K562 (cell line): ENCODE measurements at regions not wholly inside any gene's neighbourhood (a gene's known extent, or its start where the extent isn't known, plus 50 kb on each side); places are given as distances from the start of the nearest gene placed in this dataset.

ENCODE experiments used
- ATAC-seq: fragments of 200-7000 bp; cut with Tn5 transposase; 3 replicates; pipeline ENCODE4 v1.9.1; 2020; ENCODE audit warnings: moderate library complexity
- BruUV-seq: library from RNA; stranded (reverse); fragments of 400-500 nt; replicated peaks from 2 replicates; lab custom pipeline; 2021; lab: Mats Ljungman, UMichigan
- CTCF ChIA-PET: fragments of 300-600 bp; formaldehyde crosslinking; extraction: SDS; loops from one replicate; lab custom pipeline; 2021; ENCODE audit warnings: low intra/inter-chr PET ratio; lab: Yijun Ruan, JAX
- POLR2A ChIA-PET: fragments of 300-600, 350-650 bp; sonication (Branson Sonifier 250); formaldehyde crosslinking; extraction: SDS; loops from one replicate; lab custom pipeline; 2021; ENCODE audit warnings: antibody characterized with exemption, inconsistent platforms; lab: Yijun Ruan, JAX
- DNase-seq, 4 experiments: peaks; one replicate each; pipeline versions ENCODE4 v3.0.0 to v3.0.0-alpha.2; 2011 to 2018; ENCODE audit warnings: low spot score in 3 of 4, mixed read lengths in 3 of 4; ENCODE audit errors: extremely low read depth in 1 of 4
- FAIRE-seq: peaks from 2 replicates; lab custom pipeline; 2011; peaks lifted over from hg19 to GRCh38; lab: Jason Lieb, UNC
- H2AFZ ChIP-seq: 2 replicates; pipeline ENCODE4 v1.6.0; 2011; ENCODE audit warnings: low read depth, low read length, control low read depth, inconsistent platforms
- H3K27ac ChIP-seq: fragments of 200-600 bp; 3 replicates; pipeline ENCODE4 v1.8.0; 2011; ENCODE audit warnings: low read depth, mild to moderate bottlenecking, control low read depth, inconsistent platforms, low read length, moderate library complexity, mixed read lengths; ENCODE audit errors: extremely low read depth
- H3K27me3 ChIP-seq, 2 experiments: fragments of 300-600 bp in 1 of 2; 2 replicates in 1 of 2; 3 replicates in 1 of 2; pipeline versions ENCODE4 v1.6.0 to v1.8.0; 2011; ENCODE audit warnings: inconsistent platforms in 2 of 2, low read length in 2 of 2, mild to moderate bottlenecking in 1 of 2, mixed read lengths in 1 of 2, moderate library complexity in 1 of 2; ENCODE audit not compliant: control insufficient read depth in 2 of 2, insufficient read depth in 2 of 2
- H3K36me3 ChIP-seq: fragments of 300-600 bp; 3 replicates; pipeline ENCODE4 v1.8.0; 2011; ENCODE audit warnings: mild to moderate bottlenecking, low read length, inconsistent platforms; ENCODE audit not compliant: control insufficient read depth, insufficient read depth
- H3K4me1 ChIP-seq, 2 experiments: fragments of 200-600 bp in 1 of 2; replicated peaks in 1 of 2; 2 replicates in 1 of 2; 3 replicates in 1 of 2; pipeline versions ENCODE4 v1.5.1 to v1.8.0; 2011; ENCODE audit warnings: inconsistent platforms in 2 of 2, low read length in 2 of 2, mild to moderate bottlenecking in 1 of 2, mixed read lengths in 1 of 2, moderate library complexity in 1 of 2; ENCODE audit not compliant: control insufficient read depth in 2 of 2, insufficient read depth in 2 of 2
- H3K4me2 ChIP-seq: 2 replicates; pipeline ENCODE4 v1.6.1; 2011; ENCODE audit warnings: low read length, control low read depth, inconsistent platforms, mixed read lengths; ENCODE audit not compliant: insufficient read depth
- H3K4me3 ChIP-seq: fragments of 200-600 bp; sonication (generic), shearing (Covaris generic); 2 replicates; pipeline ENCODE4 v1.5.1; 2016; ENCODE audit warnings: control low read depth, inconsistent platforms
- H3K79me2 ChIP-seq: fragments of 200-600 bp; 3 replicates; pipeline ENCODE4 v1.8.0; 2011; ENCODE audit warnings: low read length, inconsistent platforms; ENCODE audit not compliant: control insufficient read depth, insufficient read depth
- H3K9ac ChIP-seq, 2 experiments: 2 replicates each; pipeline versions ENCODE4 v1.6.0 to v1.6.1; 2011; ENCODE audit warnings: low read depth in 2 of 2, low read length in 2 of 2, control low read depth in 1 of 2, inconsistent platforms in 1 of 2, mild to moderate bottlenecking in 1 of 2, mixed read lengths in 1 of 2; ENCODE audit not compliant: insufficient read depth in 1 of 2
- H3K9me1 ChIP-seq: one replicate; pipeline ENCODE4 v1.6.0; 2011; ENCODE audit warnings: inconsistent platforms, mild to moderate bottlenecking, low read length, moderate library complexity; ENCODE audit not compliant: control insufficient read depth, insufficient read depth
- H3K9me3 ChIP-seq: replicated peaks from 2 replicates; pipeline ENCODE4 v1.5.1; 2011; ENCODE audit warnings: low read depth, low read length, inconsistent platforms; ENCODE audit not compliant: control insufficient read depth, insufficient read depth
- H4K20me1 ChIP-seq: replicated peaks from 2 replicates; pipeline ENCODE4 v1.6.1; 2011; ENCODE audit warnings: low read length, inconsistent platforms, mixed read lengths; ENCODE audit not compliant: control insufficient read depth, insufficient read depth
- EP300 ChIP-seq: IDR thresholded peaks from 2 replicates; pipeline ENCODE4 v1.6.1; 2012; ENCODE audit warnings: low read length, improper control_type of control experiment
- HIVEP1 ChIP-seq: fragments of 250-450 bp; sonication (Bioruptor Pico); IDR thresholded peaks from 2 replicates; pipeline ENCODE4 v1.4.0; 2020; ENCODE audit warnings: mild to moderate bottlenecking
- HNRNPLL ChIP-seq: fragments of 200-400 bp; formaldehyde crosslinking; IDR thresholded peaks from 2 replicates; pipeline ENCODE4 v1.6.1; 2017; ENCODE audit warnings: low read length, low read depth, mild to moderate bottlenecking; ENCODE audit not compliant: poor library complexity, severe bottlenecking
- KLF1 ChIP-seq: fragments of 450-650 bp; IDR thresholded peaks from 2 replicates; pipeline ENCODE4 v1.6.1; 2016; ENCODE audit warnings: missing genetic modification characterization, missing compliant biosample characterization
- MAZ ChIP-seq, 2 experiments: fragments of 450-650 bp in 1 of 2; sonication (generic) in 1 of 2; formaldehyde crosslinking; IDR thresholded peaks in 1 of 2; conservative IDR thresholded peaks in 1 of 2; 2 replicates each; pipeline versions ENCODE4 v1.4.0 to v1.5.0; 2020; ENCODE audit warnings: mild to moderate bottlenecking in 1 of 2, missing genetic modification reagents in 1 of 2
- TEAD2 ChIP-seq: fragments of 450-650 bp; IDR thresholded peaks from 2 replicates; pipeline ENCODE4 v1.6.1; 2016; ENCODE audit warnings: missing genetic modification characterization, control low read depth, missing compliant biosample characterization
- VEZF1 ChIP-seq: fragments of 200-800 bp; sonication (Bioruptor generic); IDR thresholded peaks from 2 replicates; pipeline ENCODE4 v1.6.1; 2017; ENCODE audit warnings: missing genetic modification characterization, missing compliant biosample characterization
- ZNF584 ChIP-seq: fragments of 200-800 bp; sonication (Bioruptor generic); IDR thresholded peaks from 2 replicates; pipeline ENCODE4 v1.6.1; 2016; ENCODE audit warnings: low read depth, mild to moderate bottlenecking, missing genetic modification characterization, missing compliant biosample characterization
- WGBS: fragments of 100-300 bp; shearing (Covaris generic); methylation state at CpG from one replicate; pipeline ENCODE4 v1.1.6; 2016; ENCODE audit warnings: low coverage, mixed read lengths; ENCODE audit not compliant: insufficient coverage; ENCODE audit errors: missing lambda C conversion rate; 5-methylcytosine and 5-hydroxymethylcytosine counted together
- in situ Hi-C: fragments of 300-500 bp; cut with MboI; formaldehyde crosslinking; loops from 4 replicates; pipeline ENCODE4 v1.15.0; 2018; ENCODE audit warnings: inconsistent platforms, mixed read lengths
- intact Hi-C: fragments of 100-400 bp; cut with micrococcal nuclease; formaldehyde crosslinking; loops from 2 replicates; pipeline ENCODE4 v1.14.2; 2022
- TF ChIP-seq, protein P1 (sequence below): fragments of 200-400 bp; formaldehyde crosslinking; IDR thresholded peaks from 2 replicates; pipeline ENCODE4 v1.6.1; 2017; ENCODE audit warnings: mild to moderate bottlenecking, low read depth, low read length, moderate library complexity

- in situ Hi-C loops: no loop called here
- no peaks in the 10 kb centered on the region for H4K20me1 ChIP-seq
- H3K36me3 ChIP-seq: no peaks in the 10 kb centered on the region
- FAIRE-seq (no peak), ATAC-seq (no peak), DNase-seq (no peak)
- CTCF ChIA-PET: no interaction called here
- TF ChIP-seq KLF1 (no peak), MAZ (CRISPR knock-in tag; conservative IDR thresholded peaks at IDR 0.05 in 1 of 2, IDR thresholded peaks at IDR 0.05 in 1 of 2) (no peak)
- no peaks in the 10 kb centered on the region for H3K27me3 ChIP-seq
- H3K4me2 ChIP-seq: no peak overlapping the region
- no peak overlapping the region for H2AFZ ChIP-seq
- no peak overlapping the region for H3K4me3 ChIP-seq
- 5% methylated on average over 2 of the region's 2 CpGs for WGBS
- H3K79me2 ChIP-seq: no peaks in the 10 kb centered on the region
- POLR2A ChIA-PET: interaction anchor here (0.6 kb wide), 1 partner anchor 129 kb away, joined by 3 read pairs; no protein-coding TSS in a partner anchor
- no peak overlapping the region for H3K9ac ChIP-seq
- no TSS peak for BruUV-seq
- intact Hi-C loops: no loop called here
- H3K9me1 ChIP-seq: no peaks in the 10 kb centered on the region
- H3K9me3 ChIP-seq: no peaks in the 10 kb centered on the region
- no peak overlapping the region for H3K27ac ChIP-seq
- no peaks in the 10 kb centered on the region for H3K4me1 ChIP-seq
Observed at GRCh38 chr9:106757514-106757913, 105.5 kb upstream of the ZNF462 start.

DNA sequence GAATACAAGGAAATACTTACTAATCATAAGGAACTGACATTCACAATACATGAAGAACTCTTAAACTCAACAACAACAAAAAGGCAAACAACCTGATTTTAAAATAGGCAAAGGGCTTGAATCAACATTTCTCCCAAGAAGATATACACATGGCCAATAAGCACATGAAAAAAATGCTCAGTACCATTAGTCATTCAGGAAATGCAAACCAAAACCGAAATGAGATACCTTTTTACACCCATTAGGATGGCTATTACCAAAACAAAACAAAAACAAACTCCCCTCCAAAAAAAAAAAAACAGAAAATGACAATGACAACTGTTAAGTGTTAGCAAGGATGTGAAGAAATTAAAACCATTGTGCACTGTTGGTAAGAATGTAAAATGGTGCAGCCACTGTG lies 104.1 kb upstream of the ZNF462 start:
- Histone ChIP-seq H3K27me3 (no peaks in the 10 kb centered on the region), H3K9me3 (no peaks in the 10 kb centered on the region), H3K9ac (no peak overlapping the region), H3K9me1 (no peaks in the 10 kb centered on the region), H3K79me2 (no peaks in the 10 kb centered on the region), H3K4me2 (no peak overlapping the region), H2AFZ (no peak overlapping the region), H3K36me3 (no peaks in the 10 kb centered on the region), H4K20me1 (no peaks in the 10 kb centered on the region), H3K27ac (no peak overlapping the region), H3K4me1 (no peaks in the 10 kb centered on the region), H3K4me3 (no peak overlapping the region)
- WGBS: 0% methylated on average over 1 of the region's 1 CpG
- DNase-seq (no peak), ATAC-seq (no peak), FAIRE-seq (no peak)
- POLR2A ChIA-PET: no interaction called here
- intact Hi-C loops (no loop called here), in situ Hi-C loops (no loop called here)
- no TSS peak for BruUV-seq
- CTCF ChIA-PET: no interaction called here
- TF ChIP-seq ZNF584 (CRISPR knock-in tag) (no peak), EP300 (no peak), TEAD2 (no peak), HNRNPLL (no peak), KLF1 (no peak), VEZF1 (CRISPR knock-in tag) (no peak), HIVEP1 (CRISPR knock-in tag) (no peak)
- TF ChIP-seq, protein P1, sequence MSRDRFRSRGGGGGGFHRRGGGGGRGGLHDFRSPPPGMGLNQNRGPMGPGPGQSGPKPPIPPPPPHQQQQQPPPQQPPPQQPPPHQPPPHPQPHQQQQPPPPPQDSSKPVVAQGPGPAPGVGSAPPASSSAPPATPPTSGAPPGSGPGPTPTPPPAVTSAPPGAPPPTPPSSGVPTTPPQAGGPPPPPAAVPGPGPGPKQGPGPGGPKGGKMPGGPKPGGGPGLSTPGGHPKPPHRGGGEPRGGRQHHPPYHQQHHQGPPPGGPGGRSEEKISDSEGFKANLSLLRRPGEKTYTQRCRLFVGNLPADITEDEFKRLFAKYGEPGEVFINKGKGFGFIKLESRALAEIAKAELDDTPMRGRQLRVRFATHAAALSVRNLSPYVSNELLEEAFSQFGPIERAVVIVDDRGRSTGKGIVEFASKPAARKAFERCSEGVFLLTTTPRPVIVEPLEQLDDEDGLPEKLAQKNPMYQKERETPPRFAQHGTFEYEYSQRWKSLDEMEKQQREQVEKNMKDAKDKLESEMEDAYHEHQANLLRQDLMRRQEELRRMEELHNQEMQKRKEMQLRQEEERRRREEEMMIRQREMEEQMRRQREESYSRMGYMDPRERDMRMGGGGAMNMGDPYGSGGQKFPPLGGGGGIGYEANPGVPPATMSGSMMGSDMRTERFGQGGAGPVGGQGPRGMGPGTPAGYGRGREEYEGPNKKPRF: no peak
